ENCODE measurements at regions not wholly inside any gene's neighbourhood (a gene's known extent, or its start where the extent isn't known, plus 50 kb on each side); places are given as distances from the start of the nearest gene placed in this dataset.

DNA sequence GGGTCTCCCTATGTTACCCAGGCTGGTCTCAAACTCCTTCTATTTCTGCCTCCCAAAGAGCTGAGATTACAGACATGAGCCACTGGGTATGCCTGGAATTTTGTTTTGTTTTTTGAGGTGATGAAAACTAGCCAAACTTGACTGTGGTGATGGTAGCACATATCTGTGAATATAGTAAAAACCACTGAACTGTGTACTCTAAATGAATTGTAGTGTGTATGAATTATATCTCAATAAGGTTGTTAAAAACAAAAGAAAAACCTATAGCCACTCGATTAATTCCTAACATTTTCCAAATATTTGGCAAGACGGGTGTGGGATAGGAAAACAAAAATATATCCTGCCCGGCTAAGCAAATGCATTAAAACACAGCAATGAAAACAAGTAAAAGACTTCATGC is 1302.3 kb upstream of the CHAC2 start:
- TF ChIP-seq, protein P1, sequence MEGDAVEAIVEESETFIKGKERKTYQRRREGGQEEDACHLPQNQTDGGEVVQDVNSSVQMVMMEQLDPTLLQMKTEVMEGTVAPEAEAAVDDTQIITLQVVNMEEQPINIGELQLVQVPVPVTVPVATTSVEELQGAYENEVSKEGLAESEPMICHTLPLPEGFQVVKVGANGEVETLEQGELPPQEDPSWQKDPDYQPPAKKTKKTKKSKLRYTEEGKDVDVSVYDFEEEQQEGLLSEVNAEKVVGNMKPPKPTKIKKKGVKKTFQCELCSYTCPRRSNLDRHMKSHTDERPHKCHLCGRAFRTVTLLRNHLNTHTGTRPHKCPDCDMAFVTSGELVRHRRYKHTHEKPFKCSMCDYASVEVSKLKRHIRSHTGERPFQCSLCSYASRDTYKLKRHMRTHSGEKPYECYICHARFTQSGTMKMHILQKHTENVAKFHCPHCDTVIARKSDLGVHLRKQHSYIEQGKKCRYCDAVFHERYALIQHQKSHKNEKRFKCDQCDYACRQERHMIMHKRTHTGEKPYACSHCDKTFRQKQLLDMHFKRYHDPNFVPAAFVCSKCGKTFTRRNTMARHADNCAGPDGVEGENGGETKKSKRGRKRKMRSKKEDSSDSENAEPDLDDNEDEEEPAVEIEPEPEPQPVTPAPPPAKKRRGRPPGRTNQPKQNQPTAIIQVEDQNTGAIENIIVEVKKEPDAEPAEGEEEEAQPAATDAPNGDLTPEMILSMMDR (IDR thresholded peaks at IDR 0.05; ENCODE audit: poor library complexity): no peak
- TF ChIP-seq EZH2phosphoT487 (IDR thresholded peaks at IDR 0.05; ENCODE audit: low read depth, severe bottlenecking, unreplicated experiment): no peak
